OCI-LY3 (cell line): ENCODE measurements at regions not wholly inside any gene's neighbourhood (a gene's known extent, or its start where the extent isn't known, plus 50 kb on each side); places are given as distances from the start of the nearest gene placed in this dataset.

Source experiments
- CTCF ChIP-seq: fragments of 200-600, 300-600 bp; sonication (generic); IDR thresholded peaks from 2 replicates; pipeline ENCODE4 v1.5.1; 2014; ENCODE audit warnings: antibody characterized with exemption, low read length, low read depth
- EZH2phosphoT487 ChIP-seq: fragments of 200-600 bp; shearing (Covaris generic); IDR thresholded peaks from 2 replicates; pipeline ENCODE4 v1.6.1; 2018; ENCODE audit warnings: antibody characterized with exemption, mixed run types, low read depth

GRCh38 chr1:72466376-72466775 is 184.0 kb upstream of the NEGR1 start:
- TF ChIP-seq CTCF (no peak), EZH2phosphoT487 (no peak)
